Tibial nerve (tissue), 3 donors: ENCODE measurements at regions not wholly inside any gene's neighbourhood (a gene's known extent, or its start where the extent isn't known, plus 50 kb on each side); places are given as distances from the start of the nearest gene placed in this dataset.

Experiments
- POLR2A ChIP-seq, 2 donors: fragments of 450-650 bp; IDR thresholded peaks; one replicate each; pipeline ENCODE4 v1.6.1; 2017; ENCODE audit warnings: antibody characterized with exemption in 2 of 2, mild to moderate bottlenecking in 2 of 2, moderate library complexity in 2 of 2
- TF ChIP-seq, protein P1 (sequence below), 5 experiments: fragments of 200-600 bp in 3 of 5; fragments of 450-650 bp in 2 of 5; sonication (generic) in 3 of 5; IDR thresholded peaks; one replicate each; pipeline ENCODE4 v1.5.1; 2016 to 2019; ENCODE audit warnings: antibody characterized with exemption in 5 of 5, mild to moderate bottlenecking in 3 of 5, moderate library complexity in 2 of 5

DNA sequence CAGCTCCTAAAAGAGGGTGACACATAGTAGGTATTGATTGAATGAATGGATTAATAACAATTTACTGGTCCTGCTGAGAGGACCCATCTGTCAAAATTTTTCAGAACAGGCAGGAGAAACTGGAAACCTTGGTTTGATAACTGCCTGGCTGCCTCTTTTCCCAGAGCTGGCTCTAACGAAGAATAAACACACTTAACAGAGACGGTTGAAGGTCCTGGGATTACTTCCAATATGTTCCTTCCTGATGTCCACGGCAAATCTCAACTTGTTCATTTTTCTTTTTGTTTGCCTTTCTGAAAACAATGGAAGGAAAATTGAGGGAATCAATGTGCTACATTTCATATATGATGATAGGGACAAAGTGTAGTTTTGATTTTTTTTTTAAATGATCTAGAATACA lies 76.5 kb upstream of the SYT13 start:
- TF ChIP-seq, protein P1, sequence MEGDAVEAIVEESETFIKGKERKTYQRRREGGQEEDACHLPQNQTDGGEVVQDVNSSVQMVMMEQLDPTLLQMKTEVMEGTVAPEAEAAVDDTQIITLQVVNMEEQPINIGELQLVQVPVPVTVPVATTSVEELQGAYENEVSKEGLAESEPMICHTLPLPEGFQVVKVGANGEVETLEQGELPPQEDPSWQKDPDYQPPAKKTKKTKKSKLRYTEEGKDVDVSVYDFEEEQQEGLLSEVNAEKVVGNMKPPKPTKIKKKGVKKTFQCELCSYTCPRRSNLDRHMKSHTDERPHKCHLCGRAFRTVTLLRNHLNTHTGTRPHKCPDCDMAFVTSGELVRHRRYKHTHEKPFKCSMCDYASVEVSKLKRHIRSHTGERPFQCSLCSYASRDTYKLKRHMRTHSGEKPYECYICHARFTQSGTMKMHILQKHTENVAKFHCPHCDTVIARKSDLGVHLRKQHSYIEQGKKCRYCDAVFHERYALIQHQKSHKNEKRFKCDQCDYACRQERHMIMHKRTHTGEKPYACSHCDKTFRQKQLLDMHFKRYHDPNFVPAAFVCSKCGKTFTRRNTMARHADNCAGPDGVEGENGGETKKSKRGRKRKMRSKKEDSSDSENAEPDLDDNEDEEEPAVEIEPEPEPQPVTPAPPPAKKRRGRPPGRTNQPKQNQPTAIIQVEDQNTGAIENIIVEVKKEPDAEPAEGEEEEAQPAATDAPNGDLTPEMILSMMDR (IDR thresholded peaks at IDR 0.05): no peak
- no peak for TF ChIP-seq POLR2A (IDR thresholded peaks at IDR 0.05)
